Stimulated activated CD8-positive, alpha-beta memory T cell treated with anti-CD3 and anti-CD28 coated beads, Interleukin-4, amount 100 ng/mL, for 24 hours (primary cell): ENCODE measurements at regions not wholly inside any gene's neighbourhood (a gene's known extent, or its start where the extent isn't known, plus 50 kb on each side); places are given as distances from the start of the nearest gene placed in this dataset.

Source experiments
- DNase-seq: peaks from one replicate; pipeline ENCODE4 v3.0.0-alpha.2; 2020; ENCODE audit warnings: low read depth

DNA sequence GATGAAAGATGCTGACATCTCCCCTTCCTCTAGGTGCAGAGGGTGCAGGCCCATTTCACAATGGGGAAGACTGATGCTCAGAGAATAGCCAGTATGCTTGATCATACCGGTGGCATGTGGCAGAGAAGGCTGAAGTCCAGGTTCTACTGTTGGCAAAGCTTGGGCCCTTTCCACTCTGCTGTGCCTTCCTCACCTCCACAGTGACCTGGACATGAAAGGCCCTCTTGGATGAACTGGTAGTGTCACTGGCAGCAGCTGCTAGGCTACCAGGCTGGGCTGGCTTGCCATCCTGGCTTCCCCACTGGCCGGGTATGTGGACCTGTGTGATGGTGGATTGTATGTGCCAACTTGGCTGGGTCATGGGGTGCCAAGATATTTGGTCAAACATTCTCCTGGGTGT is 92.0 kb downstream of the GADD45G start:
- no peak for DNase-seq

DNA sequence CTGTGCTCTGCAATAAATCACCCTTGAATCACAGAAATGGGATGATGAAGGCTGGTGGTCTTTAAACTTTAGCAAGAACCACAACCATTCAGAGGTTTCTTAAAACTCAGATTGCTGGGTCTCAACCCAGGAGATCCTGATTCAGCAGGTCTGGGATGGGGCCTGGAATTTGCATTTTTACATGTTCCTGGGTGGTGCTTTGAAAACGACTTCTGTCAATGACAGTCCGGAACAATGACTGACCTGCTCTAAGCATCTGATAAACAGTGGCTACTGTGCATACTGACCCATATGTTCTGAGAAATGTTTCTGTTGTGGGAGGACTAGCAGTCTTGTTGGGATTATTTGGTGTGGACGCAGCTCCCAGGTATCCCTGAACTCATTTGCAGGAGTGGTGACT is 92.7 kb downstream of the GADD45G start:
- DNase-seq = no peak

DNA sequence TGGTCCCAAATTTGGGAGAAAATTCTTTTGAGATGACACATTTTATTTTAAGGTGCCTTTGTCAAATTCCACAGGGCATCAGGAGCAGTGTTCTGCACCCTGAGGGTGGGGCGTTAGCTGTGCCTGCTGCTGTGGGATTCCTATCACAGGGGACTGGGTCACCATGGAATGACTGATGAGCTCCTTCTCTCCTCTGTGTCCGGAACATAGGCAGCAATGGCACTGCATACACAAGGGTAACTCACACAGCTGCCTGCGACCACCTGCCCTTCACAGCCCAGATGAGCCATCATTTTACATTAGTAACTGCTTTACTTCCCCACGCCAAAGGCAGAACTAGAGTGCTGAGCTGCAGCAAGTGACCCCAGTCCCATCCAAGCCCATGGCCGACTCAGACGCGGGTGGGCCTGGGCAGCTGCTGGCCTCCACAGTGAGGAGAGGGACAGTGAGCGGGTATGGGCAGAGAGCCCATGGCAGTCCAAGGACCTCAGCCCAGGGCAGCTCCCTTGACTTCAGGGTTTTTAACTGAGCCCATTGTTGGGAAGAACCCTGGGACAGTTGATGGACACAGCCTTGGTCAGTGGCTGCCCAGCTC is 93.7 kb downstream of the GADD45G start:
- no peak for DNase-seq

DNA sequence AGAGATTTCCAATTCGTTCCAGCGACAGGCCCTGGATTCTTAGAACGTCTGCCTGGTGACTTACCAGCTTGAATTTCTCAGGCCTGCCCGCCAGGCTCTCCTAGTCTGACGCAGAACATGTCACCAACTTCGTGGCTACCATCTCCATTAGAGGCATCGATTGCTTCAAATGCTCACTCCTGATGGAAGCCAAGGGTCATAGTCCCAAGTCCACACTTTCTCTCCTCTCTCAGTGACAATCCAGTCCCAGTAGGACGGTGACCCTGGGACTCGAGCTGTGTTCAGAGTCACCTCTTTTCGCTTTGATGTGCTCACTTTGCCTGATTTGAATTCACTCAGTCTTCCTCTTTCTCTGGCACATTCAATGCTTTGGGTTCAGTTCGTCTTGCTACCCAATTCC is 94.8 kb downstream of the GADD45G start:
- DNase-seq = no peak

DNA sequence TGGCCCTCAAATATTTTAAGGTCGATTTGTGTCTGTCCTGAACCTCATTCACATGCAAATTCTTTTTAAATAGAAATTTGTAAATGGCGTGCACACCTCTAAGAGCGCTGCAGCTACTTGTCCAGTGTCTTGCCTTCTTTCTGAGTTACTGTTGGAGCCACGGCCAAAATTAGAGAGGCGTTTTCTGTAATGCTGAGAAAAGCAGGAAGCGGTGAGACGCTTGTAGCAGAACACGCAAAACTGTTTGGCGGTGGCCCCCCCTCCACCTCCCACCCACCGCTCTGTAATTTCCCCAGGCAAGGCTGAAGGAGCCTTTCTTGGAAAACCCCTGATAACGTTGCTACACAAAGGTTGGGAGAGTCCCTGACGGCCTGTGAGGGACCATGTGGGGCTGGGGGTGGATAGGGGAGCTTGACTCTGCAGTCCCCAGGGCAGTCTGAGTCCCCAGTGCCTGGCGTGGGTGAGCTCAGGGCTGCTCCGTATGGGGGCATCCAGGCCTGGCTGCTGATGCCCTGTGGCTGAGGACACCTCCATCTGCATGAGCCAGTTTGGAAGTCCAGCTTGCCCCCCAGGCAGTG is 96.5 kb downstream of the GADD45G start:
- peak; percentile 47 for DNase-seq

DNA sequence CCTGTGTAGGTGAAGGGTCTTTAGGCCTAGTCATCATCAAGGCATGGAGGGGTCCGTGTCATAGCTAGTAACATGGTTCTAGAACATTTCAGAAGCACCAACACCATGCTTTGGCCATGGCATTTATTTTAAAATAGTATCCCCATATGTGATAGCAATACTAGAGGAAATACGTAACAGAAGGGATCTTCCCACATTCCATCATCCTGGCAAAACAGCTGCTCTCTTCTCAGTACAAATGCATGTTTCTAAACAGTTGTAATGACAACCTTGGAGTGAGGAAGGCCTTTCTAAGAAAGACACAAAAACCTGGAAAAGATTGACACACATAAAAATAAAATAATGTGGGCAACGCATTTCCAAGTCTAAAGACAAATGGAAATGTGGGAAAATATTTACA is 97.6 kb downstream of the GADD45G start:
- no peak for DNase-seq

DNA sequence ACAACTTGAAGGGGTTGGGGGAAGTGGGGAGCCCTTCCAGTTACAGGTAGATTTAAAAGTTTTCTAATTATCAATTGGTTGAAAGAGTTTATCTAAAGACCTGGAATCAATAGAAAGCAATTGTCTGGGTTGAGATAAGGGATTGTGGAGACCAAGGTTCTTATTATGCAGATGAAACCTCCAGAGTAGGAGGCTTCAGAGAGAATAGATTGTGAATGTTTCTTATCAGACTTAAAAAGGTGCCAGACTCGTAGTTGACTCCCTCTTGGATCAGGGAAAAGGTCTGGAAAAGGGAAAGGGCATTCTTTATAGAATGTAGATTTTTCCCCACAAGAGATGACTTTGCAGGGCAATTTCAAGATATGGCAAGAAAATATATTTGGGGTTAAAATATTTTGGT is 100.8 kb downstream of the GADD45G start:
- no peak for DNase-seq

DNA sequence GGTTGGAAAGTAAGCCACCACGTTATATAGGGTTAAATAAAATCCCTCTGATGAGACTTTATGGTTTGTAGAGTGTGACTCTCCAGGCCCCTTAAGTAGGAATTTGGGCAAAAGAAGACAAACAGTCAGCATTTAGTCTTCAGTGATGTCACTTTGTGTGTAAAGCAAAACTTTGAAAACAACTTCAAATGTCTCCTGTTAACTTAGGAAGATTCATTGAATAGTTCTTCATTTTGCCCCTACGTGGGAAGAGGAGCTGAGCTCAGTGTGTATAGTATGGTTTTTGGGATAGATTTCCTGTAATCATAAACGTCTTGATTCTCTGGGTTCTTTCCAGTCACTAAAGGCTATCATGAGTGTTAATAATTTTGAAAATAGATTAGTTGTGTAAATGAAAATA is 101.3 kb downstream of the GADD45G start:
- no peak for DNase-seq

DNA sequence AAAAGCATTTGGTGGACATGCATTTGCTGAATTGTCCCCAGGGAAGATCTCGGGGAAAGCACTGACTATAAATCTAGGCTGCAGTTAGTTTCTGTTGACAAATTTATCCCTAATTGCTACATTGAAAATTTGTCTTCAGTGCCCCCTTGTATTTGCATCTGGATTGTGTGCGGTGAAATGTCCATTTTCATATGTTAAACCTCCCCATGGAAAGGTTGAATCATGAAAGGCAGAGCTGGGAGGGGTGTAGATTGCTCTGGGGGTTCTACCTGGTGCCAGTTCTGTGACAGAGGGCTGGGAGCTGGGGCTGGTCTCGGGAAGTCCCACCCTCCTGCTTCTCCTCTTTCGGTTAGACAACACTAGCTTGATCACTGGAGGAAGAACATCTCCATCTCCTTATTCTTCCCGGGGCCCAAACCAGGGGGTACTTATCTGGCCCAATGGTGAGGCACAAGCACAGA is 101.9 kb downstream of the GADD45G start:
- no peak for DNase-seq

DNA sequence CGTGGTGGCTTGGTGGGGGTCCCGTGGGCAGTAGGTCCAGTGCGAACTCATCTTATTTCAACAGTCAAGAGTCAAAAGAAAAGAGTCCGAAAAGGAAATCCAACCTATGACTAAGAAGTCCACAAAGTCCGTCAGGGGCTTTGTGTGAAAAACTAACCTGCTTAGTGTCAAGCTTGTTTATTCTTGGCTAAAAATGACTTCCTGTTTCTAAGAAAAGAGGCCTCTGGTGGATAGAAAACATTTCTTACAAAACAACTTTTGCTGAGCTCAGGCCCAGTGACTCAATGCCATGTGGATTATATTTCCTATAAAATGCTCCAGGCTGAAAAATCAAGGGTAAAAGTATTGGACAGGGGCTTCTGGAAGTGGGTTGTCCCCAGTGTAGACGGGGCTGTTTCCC is 105.9 kb downstream of the GADD45G start:
- no peak for DNase-seq

DNA sequence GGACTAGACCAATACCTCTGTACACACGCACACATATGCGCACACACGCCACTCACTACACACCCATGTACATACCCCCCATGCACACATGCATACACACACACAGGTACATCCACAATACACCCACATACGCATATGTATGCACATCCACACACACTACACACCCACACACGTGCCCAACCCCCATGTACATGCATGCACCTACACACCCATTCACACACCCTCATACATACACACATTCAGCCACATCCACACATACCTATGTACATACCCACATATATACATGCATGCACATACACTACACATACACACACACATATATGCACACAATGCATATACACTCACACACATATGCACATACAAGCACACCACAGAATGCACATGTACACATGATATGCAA is 107.1 kb downstream of the GADD45G start:
- DNase-seq = no peak

DNA sequence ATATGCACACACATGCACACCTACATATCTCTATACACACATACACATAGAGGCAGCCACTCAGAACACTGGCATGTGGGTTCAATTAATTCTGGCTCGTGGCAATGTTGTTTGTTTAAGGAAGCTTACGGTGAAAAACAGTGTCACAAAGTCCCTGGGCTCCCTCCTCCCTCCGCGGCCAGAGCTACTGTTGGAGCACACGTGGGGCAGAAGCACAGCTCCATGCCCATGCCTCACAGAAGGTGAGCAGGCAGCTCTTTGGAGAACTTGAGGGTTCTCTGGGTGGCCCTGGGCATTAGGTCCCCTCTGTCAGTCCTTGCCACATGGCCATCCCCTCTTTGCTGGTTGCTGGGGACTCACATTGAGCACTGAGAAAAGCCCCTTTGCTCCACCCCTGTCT is 107.5 kb downstream of the GADD45G start:
- DNase-seq = no peak

DNA sequence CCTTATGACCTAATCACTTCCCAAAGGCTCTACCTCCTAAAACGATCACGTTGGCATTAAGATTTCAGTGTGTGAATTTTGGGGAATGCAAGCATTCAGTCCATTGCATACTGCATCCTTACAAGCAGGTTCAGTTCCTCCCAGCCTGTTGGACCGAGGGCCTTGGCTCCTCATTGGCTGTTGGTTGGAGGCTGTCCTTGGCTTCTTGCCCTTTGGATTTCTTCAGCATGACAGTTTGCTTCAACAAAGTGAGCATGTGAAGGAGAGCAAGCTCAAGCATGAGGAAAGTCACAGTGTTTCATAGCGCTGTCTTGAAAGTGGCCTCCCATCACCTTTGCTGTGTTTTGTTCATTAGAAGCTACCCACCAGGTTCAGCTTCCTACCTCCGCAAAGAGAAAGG is 109.5 kb downstream of the GADD45G start:
- no peak for DNase-seq

DNA sequence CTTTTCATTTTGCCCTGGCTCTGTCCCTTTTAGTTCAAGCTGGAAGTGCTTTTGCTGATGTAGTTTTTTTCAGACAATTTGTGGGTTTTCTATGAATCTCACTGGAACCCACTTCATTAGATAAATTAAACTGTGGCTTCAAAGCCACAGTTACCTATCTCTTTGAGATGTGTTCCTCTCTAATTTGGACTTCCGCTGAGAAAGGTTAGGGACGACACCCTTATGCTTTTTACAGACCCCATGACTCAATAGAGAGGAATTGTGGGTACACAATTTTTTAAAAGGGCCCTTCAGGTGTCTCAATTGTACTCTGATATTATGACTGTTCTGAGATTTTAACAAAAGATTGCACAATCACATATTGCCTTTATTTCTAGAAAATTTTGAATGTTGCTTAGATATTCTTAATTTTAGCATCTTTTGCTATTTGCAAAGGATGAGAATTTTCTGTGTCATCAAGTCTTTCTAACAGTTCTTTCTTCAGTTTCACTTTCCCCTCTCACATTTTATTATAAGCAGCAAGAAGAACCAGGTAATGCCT is 110.6 kb downstream of the GADD45G start:
- no peak for DNase-seq

DNA sequence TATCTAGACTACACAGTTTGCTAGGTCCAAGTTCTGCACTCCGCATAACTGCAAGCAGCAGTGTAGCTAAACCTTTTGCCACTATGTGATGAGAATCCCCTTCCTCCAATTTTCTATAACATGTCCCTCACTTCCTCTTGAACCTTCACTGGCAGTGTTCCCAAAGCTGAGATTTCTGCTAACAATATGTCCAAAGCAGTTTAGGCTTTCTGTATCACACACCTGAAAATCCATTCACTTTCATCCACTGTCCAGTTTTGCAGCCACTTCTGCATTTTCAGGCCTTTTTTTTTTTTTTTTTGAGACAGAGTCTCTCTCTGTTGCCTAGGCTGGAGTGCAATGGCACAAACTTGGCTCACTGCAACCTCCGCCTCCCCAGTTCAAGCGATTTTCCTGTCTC is 111.1 kb downstream of the GADD45G start:
- no peak for DNase-seq

DNA sequence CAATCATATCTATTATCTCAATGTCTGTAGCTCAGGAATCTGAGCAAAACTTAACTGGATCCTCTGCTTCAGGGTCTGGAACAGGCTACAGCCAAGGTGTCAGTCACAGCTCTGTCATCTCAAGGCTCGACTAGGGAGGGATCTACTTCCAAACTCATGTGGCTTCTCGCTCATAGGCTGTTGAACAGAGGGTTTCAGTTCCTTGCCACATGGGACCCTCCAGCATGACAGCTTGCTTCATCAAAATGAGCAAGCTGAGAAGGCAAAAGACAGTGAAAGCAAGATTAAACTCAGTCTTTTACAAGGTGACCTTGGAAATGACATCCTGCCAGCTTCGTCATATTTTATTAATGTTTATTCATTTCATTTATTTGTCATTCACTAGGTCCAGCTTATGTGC is 111.7 kb downstream of the GADD45G start:
- DNase-seq = no peak

DNA sequence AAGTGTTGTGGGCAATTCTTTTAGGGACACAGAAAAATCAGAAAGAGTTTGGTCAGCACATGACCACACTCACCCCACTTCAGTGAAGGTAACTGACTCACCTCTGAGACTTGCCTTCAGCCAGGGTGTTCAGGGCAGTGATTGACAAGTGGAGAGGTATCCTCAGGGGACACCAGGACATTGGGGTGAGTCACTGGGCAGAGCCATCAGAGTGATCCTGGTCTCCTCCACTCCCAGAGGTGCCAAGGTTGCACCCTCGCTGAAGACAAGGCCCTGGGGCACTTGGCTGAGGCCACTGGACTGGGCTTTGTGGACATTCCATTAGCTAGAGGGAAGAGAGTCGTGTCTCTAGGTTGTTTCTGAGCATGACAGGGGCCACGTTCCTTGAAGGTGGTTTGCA is 113.4 kb downstream of the GADD45G start:
- DNase-seq = no peak

DNA sequence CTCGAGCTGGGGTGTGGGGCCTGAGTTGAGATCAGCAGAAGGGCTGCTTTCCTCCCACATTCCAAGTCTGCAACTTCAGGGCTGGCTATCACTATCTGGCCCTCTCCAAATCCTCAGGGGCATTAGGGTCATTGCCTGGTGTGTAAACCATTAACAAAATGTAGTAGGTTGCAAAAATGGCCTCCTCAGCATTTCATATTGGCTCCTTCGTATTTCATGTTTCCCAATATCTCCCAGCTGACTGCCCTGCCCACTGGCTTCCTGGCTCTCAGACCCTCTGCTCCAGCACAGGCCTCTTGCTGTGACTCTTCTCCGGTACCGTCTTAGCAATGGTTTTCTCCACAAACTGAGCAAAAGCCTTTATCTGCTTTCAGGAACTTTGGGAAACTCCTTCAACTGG is 113.8 kb downstream of the GADD45G start:
- no peak for DNase-seq

DNA sequence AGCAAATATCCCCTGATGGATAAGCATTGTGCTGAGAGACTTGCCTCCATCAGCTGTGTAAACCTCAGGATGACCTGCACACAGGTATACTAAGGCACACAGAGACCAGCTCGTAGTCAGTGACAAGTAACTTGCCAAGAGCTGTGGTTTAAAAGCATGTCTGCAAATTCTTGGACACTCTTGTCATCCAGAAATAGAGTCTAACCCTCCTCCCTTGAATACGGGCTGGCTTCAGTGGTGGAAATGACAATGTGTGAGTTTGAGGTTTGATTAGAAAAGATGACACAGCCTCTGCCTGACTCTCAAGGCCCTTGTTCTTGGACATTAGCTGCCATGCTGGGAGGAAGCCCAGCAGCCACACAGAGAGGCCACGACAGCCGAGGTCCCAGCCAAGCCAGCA is 114.4 kb downstream of the GADD45G start:
- no peak for DNase-seq

DNA sequence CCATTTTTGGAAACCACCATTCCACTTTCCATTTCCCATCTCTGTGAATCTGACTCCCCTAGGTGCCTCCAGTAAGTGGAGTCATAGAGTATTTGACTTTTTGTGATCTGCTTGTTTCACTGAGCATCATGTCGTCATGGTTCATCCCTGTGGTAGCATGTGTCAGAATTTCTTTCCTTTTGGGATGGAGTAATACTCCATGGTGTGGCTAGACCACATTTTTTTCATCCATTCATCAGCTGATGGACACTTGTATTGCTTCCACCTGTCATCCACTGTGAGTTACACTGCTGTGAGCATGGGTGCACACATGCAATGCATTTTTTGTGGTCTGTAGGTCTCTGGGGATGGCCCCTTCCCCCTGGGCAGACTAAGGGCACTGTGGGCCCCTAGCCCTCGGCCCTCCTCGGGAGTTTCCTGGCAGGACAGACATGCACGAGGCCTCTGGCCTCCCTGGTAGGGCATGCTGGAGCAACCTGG is 115.9 kb downstream of the GADD45G start:
- no peak for DNase-seq

DNA sequence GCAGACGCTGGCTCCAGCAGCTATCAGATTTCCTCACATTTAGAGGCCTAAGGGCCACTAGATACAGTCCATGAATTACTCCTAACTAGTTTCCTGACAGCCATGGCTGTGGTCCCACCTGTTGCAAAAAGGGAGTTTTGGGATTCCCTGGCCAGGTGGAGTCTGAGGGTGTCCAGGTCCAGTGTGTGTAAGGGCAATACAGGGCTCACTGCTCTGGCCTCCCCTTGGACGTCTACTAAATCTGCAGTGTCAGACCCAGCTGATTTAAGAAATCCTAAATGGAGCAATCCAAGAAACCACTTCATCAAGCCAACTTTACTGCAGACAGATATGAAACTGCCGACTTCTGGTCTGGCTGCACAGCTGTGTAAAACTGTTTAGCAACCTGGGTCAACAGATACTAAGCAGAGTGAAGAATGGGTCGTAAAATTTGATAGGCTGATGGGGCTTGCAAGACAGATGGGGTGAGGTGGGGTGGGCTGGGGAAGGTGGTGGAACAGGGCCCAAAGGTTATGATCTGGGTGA is 116.4 kb downstream of the GADD45G start:
- DNase-seq = no peak

DNA sequence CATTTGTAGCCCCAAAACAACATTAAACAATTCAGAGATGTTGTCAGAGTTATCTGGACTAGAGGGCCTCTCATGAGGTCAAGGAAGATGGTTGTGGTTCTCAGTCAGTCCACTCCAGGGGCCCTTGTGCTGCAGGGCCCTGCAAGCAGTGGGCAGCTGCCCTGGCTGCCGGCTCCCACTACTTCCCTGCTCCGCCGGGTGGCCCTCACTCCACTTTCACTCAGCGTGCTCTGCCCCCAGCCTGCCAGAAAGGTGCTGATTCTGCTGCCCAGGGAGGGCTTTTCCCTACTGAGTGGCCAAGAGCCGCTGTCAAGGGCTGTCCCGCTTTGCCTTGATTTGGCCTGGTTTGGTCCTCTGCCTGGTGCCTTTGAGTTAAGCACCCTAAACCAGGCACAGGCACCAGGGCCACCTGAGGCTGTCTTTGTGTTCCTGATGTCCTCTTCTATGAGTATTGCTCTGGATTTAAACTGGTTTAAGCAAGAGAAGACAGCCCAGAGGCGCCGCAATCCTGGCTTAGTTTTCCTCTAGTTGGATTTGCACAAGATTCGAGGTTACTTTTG is 117.2 kb downstream of the GADD45G start:
- no peak for DNase-seq

DNA sequence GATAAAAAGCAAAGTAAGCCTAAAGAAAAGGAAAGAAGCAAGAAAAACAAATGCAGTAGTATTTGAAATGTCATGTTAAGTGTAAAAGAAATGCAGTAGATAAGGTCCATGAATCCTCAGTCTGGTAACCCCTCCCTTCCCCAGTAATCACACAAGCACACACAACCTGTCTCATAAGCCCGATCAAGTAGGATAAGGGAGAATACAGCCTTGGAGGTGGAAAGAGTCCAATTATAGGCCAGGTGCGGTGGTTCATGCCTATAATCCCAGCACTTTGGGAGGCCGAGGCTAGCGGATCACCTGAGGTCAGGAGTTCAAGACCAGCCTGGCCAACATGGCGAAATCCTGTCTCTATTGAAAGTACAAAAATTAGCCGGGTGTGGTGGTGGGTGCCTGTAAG is 117.9 kb downstream of the GADD45G start:
- DNase-seq = no peak
